GM21619 (cell line): ENCODE measurements at regions not wholly inside any gene's neighbourhood (a gene's known extent, or its start where the extent isn't known, plus 50 kb on each side); places are given as distances from the start of the nearest gene placed in this dataset.
"Not testable (repeated sequence)": the region's sequence is repeated elsewhere in the genome, so short reads cannot be mapped to it uniquely, and the experiment has no call there.

Experiments
- ATAC-seq: cut with Tn5 transposase; IDR thresholded peaks from one replicate; pipeline ENCODE4 v1.9.1; 2021; ENCODE audit not compliant: unreplicated experiment

DNA sequence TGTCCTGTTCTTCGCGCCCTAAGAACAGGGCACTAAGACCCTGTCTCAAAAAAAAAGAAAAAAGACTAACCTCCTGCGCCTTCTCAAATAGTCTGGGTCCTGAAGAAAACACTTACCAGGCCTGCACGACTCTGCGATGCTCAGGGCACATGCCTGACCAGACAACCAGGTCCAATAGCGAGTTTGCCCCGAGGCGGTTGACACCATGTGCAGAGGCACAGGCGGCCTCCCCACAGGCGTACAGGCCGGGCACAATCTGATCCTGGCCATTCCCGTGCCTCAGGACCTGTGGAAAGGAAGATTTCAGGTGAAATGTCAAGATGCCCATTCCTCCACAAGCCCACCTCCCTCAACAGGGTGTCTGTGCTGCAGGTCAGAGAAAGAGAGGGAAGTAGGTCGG lies 65.9 kb upstream of the TNK2 start:
- ATAC-seq = not testable (repeated sequence)

DNA sequence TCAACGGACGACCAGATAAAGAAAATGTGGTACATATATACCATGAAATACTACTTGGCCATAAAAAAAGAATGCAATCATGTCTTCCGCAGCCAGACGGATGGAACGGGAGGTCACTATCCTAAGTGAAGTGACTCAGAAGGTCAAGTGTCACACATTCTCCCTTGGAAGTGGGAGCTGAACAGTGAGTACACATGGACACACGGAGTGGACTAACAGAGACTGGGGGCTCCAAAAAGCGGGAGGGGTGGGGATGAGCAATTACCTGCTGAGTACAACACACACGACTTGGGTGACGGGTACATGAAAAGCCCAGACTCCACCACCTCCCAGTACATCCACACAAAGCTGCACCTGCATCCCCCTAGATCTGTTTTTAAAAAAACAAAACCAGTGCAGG lies 62.5 kb upstream of the TNK2 start:
- not testable (repeated sequence) for ATAC-seq

DNA sequence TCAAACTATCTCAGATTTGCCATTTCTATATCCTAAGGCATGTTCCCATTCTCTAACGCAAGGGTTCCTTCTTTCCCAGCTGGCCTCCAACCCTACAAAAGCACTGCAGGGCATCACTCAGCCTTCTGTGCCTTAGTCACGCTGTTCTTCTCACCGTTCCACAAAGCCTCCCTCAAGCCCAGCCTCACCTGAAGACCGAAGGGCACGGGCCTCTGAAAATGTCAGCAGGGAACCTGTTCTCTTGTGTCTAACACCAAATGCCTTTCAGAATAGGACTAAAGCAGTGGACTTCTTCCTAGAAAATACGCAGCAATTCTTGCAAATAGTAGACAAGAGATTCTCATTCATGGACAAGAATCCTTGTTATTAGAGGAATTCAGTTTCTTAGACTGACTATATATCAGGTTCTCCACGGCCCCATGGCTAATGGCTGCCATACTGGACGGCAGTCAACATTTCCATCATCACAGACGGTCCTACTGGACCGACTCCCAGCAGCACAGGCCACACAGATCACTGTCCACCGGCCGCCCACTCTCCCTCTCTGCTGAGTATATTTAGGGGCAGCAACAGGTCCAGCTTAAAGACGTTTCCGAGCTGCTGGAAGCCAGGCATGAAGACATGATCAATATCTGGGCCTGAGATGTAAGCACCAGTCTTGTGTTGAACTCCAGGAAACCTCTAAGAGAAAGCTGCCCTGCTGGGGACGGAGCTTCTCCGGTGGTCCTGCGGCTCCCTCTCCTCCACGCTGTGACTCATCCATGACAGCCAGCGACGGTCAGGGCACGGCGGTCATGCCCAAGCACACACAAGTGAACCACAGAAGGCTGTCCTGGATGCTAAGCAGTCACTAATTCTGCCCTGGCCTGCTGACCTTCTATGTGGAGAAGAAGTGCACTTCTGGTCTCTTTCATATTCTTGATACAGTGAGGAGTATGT lies 61.8 kb upstream of the TNK2 start:
- not testable (repeated sequence) for ATAC-seq

DNA sequence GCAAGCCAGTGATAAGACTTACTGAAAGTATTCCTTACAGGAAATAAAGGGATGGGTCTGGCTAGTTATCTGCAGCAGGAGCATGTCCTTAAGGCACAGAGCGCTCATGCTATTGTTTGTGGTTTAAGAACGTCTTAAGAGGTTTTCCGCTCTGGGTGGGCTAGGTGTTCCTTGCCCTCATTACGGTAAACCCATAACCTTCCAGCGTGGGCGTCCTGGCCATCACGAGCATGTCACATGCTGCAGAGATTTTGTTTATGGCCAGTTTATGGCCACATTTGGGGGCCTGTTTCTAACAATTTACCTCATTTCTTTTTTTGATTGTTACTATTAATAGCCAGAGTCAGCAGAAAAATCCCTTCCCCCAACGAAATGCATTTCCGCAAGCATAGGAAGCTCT lies 61.0 kb upstream of the TNK2 start:
- ATAC-seq = not testable (repeated sequence)

DNA sequence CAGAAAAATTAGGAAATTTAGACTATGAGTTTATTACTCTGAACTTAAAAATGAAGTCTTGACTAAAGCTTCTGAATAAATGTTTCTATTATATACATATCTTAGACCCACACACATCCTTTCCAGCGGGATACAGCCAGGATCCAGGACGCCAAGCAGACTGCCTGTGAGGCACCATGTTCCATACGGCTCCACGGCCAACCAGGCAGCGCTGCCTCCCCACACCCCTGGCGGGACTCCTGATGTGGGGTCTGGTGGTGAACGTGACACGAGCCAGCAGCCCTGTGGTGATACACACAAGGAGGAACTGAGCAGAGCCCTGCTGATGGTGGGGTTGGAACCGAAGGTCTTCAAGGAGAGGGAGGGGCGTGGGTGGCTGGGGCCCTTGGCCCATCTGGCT lies 59.8 kb upstream of the TNK2 start:
- not testable (repeated sequence) for ATAC-seq

DNA sequence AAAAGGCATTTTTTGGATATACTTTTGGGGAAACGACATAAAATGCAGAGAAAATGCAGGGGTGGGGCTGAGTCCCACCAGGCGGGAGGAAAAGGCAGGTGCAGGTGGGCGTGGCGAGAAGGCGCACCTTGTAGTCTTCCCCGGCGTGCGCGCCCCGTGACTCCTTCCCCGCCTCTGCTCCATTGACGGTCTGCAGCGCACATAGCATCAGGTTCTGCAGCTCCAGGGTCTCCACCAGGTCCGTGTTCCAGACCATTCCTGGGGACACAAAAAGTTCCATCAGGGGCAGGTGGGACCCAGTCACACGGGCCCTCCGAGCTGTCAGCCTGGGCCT lies 59.0 kb upstream of the TNK2 start:
- ATAC-seq = not testable (repeated sequence)

DNA sequence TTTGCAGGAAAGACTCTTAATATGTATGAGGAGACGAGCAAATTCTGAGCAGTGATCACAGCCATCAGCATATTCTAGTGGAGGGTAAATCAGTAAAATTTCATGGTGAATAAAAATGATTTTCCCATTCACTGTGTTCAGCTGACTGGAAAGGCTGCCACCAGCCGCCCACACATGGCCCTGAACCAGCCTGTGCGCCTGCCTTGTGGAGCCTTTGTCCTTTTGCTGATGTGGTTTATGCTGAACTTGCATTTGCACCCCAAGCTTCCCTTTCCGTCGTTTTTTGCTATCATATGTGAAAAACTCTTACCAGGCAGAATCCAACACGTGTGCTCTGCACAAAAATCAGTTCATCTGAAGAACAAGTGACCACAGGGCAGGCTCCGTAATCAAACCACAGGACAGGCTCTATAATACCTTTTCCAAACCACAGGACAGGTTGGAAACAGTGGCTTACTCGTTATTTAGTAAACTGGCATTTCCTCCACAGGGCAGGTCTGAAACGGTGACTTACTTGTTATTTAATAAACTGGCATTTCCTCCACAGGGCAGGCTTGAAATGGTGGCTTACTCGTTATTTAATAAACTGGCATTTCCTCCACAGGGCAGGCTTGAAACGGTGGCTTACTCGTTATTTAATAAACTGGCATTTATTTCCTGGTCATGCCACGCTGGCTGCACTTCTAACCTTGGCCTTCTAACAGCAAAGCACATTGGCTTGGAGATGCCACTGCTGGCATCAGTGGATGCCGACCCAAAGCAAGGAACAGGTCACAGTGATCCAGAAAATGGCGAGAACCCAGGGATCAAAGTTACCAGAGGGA lies 58.4 kb upstream of the TNK2 start:
- ATAC-seq = not testable (repeated sequence)

DNA sequence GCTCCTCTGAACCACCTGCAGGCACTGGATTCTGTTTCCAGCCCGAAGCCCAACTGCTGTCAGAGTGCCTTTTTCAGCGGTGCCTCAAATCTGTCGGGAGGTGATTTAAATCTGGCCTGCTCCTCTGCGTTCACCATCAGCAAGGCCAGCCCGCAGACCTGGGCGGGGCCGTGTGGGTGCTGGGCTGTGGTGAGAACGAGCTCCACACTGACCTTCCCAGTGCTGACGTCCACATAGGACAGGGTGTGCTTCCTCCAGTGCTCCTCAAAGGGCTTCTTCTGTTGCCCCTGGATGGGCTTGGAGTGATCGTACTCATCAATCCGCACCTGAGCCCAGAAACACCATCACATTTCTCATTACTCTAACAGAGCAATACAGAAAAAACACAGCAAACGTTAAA lies 56.9 kb upstream of the TNK2 start:
- ATAC-seq = not testable (repeated sequence)

DNA sequence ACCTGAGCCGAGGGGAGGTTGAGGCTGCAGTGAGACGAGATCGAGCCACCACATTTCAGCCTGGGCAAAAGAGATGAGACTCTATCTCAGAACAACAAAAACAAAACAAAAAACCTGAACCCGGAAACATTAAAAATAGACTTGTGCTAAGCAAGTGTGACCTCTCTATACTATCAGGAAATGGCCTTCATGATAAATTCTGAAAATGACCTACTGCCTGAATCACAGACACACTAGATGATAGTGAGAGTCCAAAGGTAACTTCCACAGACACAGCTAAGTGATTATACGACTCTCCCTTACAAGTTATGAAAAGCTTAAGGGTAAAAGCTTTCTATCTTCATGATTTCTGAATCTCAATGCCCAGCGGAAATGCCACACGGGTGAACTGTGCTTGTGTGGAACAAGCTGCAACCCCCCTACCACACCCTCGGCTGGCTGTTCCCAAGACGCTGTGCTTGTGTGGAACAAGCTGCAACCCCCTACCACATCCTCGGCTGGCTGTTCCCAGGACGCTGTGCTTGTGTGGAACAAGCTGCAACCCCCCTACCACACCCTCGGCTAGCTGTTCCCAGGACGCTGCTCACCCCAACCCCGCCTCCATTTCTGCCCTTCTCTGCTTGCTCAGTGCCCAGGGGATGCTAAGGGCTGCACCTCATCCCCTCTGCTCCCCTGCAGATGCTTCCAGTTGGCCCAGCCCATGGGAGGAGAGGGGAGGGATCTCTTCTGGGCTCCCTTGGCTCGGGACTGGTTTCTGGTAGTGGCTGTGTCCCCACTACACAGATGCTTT lies 56.2 kb upstream of the TNK2 start:
- not testable (repeated sequence) for ATAC-seq

DNA sequence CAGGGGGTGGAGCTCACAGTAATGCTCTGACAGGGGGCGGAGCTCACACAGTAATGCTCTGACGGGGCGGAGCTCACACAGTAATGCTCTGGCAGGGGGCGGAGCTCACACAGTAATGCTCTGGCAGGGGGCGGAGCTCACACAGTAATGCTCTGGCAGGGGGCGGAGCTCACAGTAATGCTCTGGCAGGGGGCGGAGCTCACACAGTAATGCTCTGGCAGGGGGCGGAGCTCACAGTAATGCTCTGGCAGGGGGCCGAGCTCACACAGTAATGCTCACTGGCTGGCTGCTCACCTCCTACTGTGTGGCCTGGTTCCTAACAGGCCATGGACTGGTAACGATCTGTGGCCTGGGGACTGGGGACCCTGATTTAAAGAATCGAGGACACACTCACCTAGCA lies 53.9 kb upstream of the TNK2 start:
- ATAC-seq = not testable (repeated sequence)

DNA sequence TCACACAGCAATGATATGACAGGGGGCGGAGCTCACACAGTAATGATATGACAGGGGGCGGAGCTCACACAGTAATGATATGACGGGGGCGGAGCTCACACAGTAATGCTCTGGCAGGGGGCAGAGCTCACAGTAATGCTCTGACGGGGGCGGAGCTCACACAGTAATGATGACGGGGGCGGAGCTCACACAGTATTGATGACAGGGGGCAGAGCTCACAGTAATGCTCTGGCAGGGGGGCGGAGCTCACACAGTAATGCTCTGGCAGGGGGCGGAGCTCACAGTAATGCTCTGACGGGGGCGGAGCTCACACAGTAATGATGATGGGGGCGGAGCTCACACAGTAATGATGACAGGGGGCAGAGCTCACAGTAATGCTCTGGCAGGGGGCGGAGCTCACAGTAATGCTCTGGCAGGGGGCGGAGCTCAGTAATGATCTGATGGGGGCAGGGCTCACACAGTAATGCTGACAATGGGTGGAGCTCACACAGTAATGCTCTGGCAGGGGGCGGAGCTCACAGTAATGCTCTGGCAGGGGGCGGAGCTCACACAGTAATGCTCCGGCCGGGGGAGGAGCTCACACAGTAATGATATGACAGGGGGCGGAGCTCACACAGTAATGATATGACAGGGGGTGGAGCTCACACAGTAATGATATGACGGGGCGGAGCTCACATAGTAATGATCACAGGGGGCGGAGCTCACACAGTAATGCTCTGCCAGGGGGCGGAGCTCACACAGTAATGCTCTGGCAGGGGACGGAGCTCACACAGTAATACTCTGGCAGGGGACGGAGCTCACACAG lies 52.8 kb upstream of the TNK2 start:
- ATAC-seq = not testable (repeated sequence)

DNA sequence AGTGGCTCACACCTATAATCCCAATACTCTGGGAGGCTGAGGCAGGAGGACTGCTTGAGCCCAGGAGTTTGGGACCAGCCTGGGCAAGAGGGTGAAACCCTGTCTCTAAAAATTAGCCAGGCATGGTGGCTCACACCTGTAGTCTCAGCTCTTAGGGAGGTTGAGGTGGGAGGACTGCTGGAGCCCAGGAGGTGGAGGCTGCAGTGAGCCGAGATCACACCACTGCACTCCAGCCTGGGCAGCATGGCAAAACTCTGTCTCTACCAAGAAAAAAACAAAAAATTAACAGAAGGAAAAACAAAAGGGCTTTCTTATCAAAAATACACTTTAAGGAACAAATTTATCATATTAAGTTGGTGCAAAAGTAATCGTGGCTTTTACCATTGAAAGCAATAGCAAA lies 51.8 kb upstream of the TNK2 start:
- ATAC-seq = not testable (repeated sequence)

DNA sequence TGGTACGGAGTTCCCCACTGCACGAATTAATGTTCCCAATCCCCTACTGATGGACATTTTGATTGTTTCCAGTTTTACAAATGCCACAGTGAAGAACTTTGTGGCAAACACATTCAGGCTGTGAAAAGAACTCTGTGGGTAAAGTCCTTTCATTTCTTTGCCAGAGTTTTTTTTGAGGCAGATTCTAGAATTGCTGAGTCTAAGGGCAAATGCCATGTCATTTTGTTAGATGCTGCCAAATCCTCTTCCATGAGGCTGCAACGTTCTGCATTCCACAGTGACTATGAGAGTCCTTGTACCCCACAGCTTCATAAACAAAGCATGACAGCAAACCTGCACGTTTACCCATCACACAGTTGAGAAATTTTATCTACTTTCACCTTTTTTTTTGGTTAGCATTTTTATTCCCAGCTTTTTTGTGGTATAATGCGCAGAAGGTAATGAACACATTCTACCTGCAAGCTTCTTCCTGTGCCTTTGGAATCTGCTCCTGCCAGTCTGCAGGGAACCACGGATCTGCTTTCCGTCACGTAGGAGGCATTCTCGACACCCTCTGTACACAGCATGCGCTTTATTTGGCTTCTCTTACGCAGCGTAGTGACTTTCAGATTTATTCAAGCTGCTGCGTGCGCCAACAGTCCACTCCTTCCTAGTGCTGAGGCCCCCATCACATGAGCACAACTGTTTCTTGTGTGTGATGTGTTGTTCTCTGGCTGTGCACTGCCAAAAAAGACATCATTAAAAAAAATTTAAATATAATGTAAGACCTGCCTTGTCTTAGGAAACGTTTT lies 51.2 kb upstream of the TNK2 start:
- not testable (repeated sequence) for ATAC-seq

DNA sequence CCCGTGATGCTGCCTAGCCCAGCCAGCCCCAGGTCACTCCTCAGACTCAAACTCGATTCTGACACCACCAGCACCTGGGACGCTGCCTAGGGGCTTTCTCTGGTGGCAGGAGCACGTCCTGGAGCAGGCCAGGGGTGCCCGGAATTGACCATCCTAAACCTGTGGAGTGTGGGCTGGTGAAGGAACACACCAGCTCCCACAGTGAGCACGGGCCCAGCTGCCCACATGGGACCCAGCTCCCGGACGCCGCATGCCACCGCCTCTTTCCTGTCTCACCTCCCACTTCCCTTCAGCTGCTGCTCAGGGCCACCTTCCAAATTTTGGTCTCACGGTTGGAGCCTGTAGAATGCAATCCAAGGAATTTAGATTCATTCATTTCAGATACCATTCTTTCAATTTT lies 50.4 kb upstream of the TNK2 start:
- not testable (repeated sequence) for ATAC-seq
